ENCODE measurements at regions not wholly inside any gene's neighbourhood (a gene's known extent, or its start where the extent isn't known, plus 50 kb on each side); places are given as distances from the start of the nearest gene placed in this dataset.

- no peak for TF ChIP-seq POLR2A (IDR thresholded peaks at IDR 0.05)
- no peak for TF ChIP-seq CTCF (IDR thresholded peaks at IDR 0.05)
Observed at GRCh38 chr6:126232671-126233070, 107.2 kb upstream of the CENPW start.

Data from uterus (tissue), 2 donors.